ENCODE measurements at regions not wholly inside any gene's neighbourhood (a gene's known extent, or its start where the extent isn't known, plus 50 kb on each side); places are given as distances from the start of the nearest gene placed in this dataset.

DNA sequence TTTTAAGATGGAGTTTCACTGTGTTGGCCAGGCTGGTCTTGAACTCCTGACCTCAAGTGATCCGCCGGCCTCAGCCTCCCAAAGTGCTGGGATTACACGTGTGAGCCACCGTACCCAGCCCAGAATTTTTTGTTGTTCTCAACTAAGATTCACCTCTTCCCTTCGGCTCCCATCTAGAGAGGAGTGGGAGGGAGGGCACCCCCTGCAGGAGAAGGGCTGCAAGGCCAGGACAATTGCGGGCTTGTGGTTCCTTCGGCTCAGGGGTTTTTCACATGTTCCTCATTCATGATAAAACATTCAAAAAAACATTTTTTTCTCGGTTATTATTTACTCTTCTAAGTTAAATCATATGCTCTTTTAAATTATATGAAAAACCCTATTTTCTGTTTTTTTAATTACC is 201.1 kb upstream of the LRRC4C start:
- no peak overlapping the region for H3K27ac ChIP-seq
- TF ChIP-seq POLR2A (IDR thresholded peaks at IDR 0.05) = no peak
- TF ChIP-seq POLR2AphosphoS5 (IDR thresholded peaks at IDR 0.05) = no peak
- TF ChIP-seq, protein P1, sequence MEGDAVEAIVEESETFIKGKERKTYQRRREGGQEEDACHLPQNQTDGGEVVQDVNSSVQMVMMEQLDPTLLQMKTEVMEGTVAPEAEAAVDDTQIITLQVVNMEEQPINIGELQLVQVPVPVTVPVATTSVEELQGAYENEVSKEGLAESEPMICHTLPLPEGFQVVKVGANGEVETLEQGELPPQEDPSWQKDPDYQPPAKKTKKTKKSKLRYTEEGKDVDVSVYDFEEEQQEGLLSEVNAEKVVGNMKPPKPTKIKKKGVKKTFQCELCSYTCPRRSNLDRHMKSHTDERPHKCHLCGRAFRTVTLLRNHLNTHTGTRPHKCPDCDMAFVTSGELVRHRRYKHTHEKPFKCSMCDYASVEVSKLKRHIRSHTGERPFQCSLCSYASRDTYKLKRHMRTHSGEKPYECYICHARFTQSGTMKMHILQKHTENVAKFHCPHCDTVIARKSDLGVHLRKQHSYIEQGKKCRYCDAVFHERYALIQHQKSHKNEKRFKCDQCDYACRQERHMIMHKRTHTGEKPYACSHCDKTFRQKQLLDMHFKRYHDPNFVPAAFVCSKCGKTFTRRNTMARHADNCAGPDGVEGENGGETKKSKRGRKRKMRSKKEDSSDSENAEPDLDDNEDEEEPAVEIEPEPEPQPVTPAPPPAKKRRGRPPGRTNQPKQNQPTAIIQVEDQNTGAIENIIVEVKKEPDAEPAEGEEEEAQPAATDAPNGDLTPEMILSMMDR (IDR thresholded peaks at IDR 0.05) = no peak
- TF ChIP-seq EP300 (IDR thresholded peaks at IDR 0.05; ENCODE audit: low read depth) = no peak
- no peaks in the 10 kb centered on the region for H3K27me3 ChIP-seq
- H3K9me3 ChIP-seq = no peaks in the 10 kb centered on the region
- H3K4me3 ChIP-seq = no peak overlapping the region
- DNase-seq = no peak
- intact Hi-C loops (cut with DNase I; ENCODE audit: low total_unique reads) = no loop called here
- no peaks in the 10 kb centered on the region for H3K4me1 ChIP-seq
- H3K36me3 ChIP-seq = no peaks in the 10 kb centered on the region
- 50 to 77% methylated on average over 3 to 8 of the region's 8 CpGs for WGBS, 2 donors (ENCODE audit: low coverage in 1 of 2)
- in situ Hi-C loops (cut with MboI; ENCODE audit: low pct_ligation_motif_present in 1 of 4, low pct_unique_long_range_greater_than_20kb in 1 of 4, low sequenced_read_pairs in 3 of 4) = no loop called here

DNA sequence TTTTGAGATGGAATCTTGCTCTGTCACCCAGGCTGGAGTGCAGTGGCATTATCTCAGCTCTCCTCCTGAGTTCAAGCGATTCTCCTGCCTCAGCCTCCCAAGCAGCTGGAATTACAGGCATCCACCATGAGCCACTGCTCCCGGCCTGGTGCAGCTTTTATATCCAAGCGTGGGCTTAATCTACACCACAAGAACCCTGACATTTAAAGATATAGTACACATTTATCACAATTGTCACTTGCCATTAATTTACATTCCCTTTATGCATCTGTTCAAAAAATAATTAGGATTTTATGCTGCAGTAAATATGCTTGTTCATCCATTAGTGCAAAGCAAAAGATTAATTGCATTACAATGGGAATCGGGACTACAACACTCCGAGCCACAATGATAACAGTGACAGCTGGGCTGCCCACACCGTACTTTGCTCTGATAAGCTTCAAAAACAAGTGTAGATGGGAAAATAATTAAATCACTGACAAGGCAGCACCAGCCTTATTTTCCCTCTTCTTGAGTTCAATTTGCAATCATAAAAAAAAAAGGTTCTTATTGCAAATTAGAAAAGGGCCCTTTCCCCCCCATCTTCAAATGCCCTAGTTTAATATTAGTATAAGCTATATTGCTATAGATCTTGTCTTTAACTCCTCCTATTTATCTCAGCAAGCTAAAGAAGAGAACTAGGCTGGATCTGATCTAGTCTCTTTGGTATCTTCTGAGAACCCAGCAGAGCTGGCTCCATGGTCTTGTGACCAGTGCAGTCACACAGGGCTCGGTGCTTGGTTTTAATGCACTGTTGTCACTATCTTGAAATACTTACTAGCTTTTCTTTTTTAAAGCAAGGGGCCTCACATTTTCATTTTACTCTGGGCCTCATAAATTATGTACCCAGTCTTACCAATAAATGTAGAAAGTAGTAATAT is 206.2 kb upstream of the LRRC4C start:
- no peak for TF ChIP-seq POLR2AphosphoS5 (IDR thresholded peaks at IDR 0.05)
- no peak for TF ChIP-seq EP300 (IDR thresholded peaks at IDR 0.05; ENCODE audit: low read depth)
- TF ChIP-seq, protein P1 (IDR thresholded peaks at IDR 0.05) = no peak
- no peak for TF ChIP-seq POLR2A (IDR thresholded peaks at IDR 0.05)
- H3K4me3 ChIP-seq = no peak overlapping the region
- H3K36me3 ChIP-seq = no peaks in the 10 kb centered on the region
- intact Hi-C loops (cut with DNase I; ENCODE audit: low total_unique reads) = no loop called here
- no peak for DNase-seq
- H3K27ac ChIP-seq = no peak overlapping the region
- WGBS, 2 donors (ENCODE audit: low coverage in 1 of 2) = 52 to 66% methylated on average over 5 to 7 of the region's 7 CpGs
- in situ Hi-C loops (cut with MboI; ENCODE audit: low pct_ligation_motif_present in 1 of 4, low pct_unique_long_range_greater_than_20kb in 1 of 4, low sequenced_read_pairs in 3 of 4) = no loop called here
- no peaks in the 10 kb centered on the region for H3K27me3 ChIP-seq
- no peaks in the 10 kb centered on the region for H3K9me3 ChIP-seq
- H3K4me1 ChIP-seq = no peaks in the 10 kb centered on the region

DNA sequence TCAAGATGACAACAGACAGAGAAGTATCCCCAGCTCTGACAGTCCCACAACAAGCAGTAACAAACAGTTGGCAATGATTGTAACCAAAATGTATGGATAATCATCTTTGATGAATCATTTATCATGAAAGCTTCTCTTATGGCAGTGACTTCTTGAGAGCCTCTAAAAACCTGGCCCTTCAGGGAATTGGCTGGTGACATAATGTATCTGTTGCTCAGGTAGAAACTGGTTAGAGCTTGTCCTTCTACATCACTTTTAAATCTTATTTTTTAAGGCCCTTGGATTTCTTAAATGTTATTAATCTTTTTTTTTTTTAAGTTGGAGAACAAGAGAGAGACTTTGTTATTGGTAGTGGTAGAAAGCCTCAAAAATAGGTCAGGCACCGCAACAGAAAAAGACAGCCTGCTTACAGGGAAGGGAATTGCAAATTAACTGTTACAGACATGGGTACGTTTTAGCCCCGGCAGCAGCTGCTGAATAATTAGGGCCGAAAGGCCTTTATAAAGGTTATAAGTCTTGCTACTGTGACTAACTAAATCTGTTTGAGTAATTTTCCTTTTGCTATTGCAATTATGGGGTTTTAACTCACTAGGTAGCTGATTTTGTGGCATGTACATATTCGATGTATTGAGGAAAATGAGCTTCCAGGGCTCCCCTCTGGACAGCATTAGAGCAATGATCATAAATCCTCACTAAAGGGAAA is 207.7 kb upstream of the LRRC4C start:
- 48 to 55% methylated on average over 4 to 5 of the region's 5 CpGs for WGBS, 2 donors (ENCODE audit: low coverage in 1 of 2)
- H3K4me3 ChIP-seq = no peak overlapping the region
- in situ Hi-C loops (cut with MboI; ENCODE audit: low pct_ligation_motif_present in 1 of 4, low pct_unique_long_range_greater_than_20kb in 1 of 4, low sequenced_read_pairs in 3 of 4) = no loop called here
- TF ChIP-seq, protein P1 (IDR thresholded peaks at IDR 0.05) = no peak
- TF ChIP-seq POLR2A (IDR thresholded peaks at IDR 0.05) (no peak), POLR2AphosphoS5 (IDR thresholded peaks at IDR 0.05) (no peak), EP300 (IDR thresholded peaks at IDR 0.05; ENCODE audit: low read depth) (no peak)
- H3K27ac ChIP-seq = no peak overlapping the region
- no peaks in the 10 kb centered on the region for H3K27me3 ChIP-seq
- H3K4me1 ChIP-seq = no peaks in the 10 kb centered on the region
- no peak for DNase-seq
- intact Hi-C loops (cut with DNase I; ENCODE audit: low total_unique reads) = no loop called here
- H3K36me3 ChIP-seq = no peaks in the 10 kb centered on the region
- H3K9me3 ChIP-seq = no peaks in the 10 kb centered on the region

DNA sequence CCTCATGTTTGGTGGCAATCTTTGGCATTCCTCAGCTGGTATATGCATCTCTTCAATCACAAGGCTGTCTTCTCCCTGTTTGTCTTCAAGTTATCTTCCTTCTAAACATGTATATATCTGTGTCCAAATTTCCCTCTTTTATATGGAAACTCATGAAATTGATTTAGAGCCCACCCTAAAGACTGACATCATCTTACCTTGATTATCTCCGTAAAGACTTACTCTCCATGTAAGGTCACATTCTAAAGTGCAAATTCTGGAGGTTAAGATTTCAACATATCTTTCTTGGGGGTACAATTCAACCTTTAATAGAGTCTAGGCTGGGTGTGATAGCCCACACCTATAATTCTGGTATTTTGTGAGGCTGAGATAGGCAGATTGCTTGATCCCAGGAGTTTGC is 215.8 kb upstream of the LRRC4C start:
- H3K27me3 ChIP-seq = no peaks in the 10 kb centered on the region
- no peaks in the 10 kb centered on the region for H3K36me3 ChIP-seq
- DNase-seq = no peak
- no peak overlapping the region for H3K27ac ChIP-seq
- H3K9me3 ChIP-seq = no peaks in the 10 kb centered on the region
- in situ Hi-C loops (cut with MboI; ENCODE audit: low pct_ligation_motif_present in 1 of 4, low pct_unique_long_range_greater_than_20kb in 1 of 4, low sequenced_read_pairs in 3 of 4) (no loop called here), intact Hi-C loops (cut with DNase I; ENCODE audit: low total_unique reads) (no loop called here)
- TF ChIP-seq EP300 (IDR thresholded peaks at IDR 0.05; ENCODE audit: low read depth) (no peak), POLR2AphosphoS5 (IDR thresholded peaks at IDR 0.05) (no peak), POLR2A (IDR thresholded peaks at IDR 0.05) (no peak)
- TF ChIP-seq, protein P1 (IDR thresholded peaks at IDR 0.05) = no peak
- H3K4me3 ChIP-seq = no peak overlapping the region
- 83% methylated on average over 1 of the region's 1 CpG; no CpG with 5 or more reads in 1 of the 2 donors for WGBS, 2 donors (ENCODE audit: low coverage in 1 of 2)
- H3K4me1 ChIP-seq = no peaks in the 10 kb centered on the region

All from transverse colon (tissue), 4 donors.